HAP-1 (cell line): ENCODE measurements at regions not wholly inside any gene's neighbourhood (a gene's known extent, or its start where the extent isn't known, plus 50 kb on each side); places are given as distances from the start of the nearest gene placed in this dataset.
A peak's percentile ranks its signal among the peaks of the same experiment; 100 is the strongest.

Experiments
- DNase-seq, 2 experiments: peaks; one replicate each; pipeline ENCODE4 v3.0.0-alpha.2; 2016 to 2020; ENCODE audit warnings: low spot score in 2 of 2
- H3K27me3 ChIP-seq: fragments of 250-450 bp; sonication (Bioruptor Pico); 2 replicates; pipeline ENCODE4 v1.5.1; 2020; ENCODE audit warnings: low read depth, mild to moderate bottlenecking, moderate library complexity
- H3K36me3 ChIP-seq: fragments of 250-450 bp; sonication (Bioruptor Pico); replicated peaks from 2 replicates; pipeline ENCODE4 v1.5.1; 2020; ENCODE audit warnings: mild to moderate bottlenecking
- H3K4me1 ChIP-seq: fragments of 250-450 bp; sonication (Bioruptor Pico); 2 replicates; pipeline ENCODE4 v1.5.1; 2020; ENCODE audit warnings: mild to moderate bottlenecking
- H3K4me3 ChIP-seq: fragments of 250-450 bp; sonication (Bioruptor Pico); 2 replicates; pipeline ENCODE4 v1.5.1; 2020; ENCODE audit warnings: mild to moderate bottlenecking, moderate library complexity
- H3K9me3 ChIP-seq: fragments of 250-450 bp; sonication (Bioruptor Pico); 2 replicates; pipeline ENCODE4 v1.5.1; 2020; ENCODE audit warnings: mild to moderate bottlenecking, moderate library complexity
- in situ Hi-C: fragments of 300-500 bp; cut with MboI; formaldehyde crosslinking; loops from 3 replicates; pipeline ENCODE4 v1.14.3; 2020; ENCODE audit warnings: low sequenced_read_pairs, inconsistent platforms, mixed read lengths

GRCh38 chr1:69272684-69273083 is 295.0 kb upstream of the LRRC7 start:
- Histone ChIP-seq H3K27me3 (no peaks in the 10 kb centered on the region), H3K4me1 (peaks cover 18% of the 10 kb centered on the region), H3K9me3 (no peaks in the 10 kb centered on the region), H3K36me3 (no peaks in the 10 kb centered on the region), H3K4me3 (no peak overlapping the region)
- in situ Hi-C loops: no loop called here
- DNase-seq: no peak

DNA sequence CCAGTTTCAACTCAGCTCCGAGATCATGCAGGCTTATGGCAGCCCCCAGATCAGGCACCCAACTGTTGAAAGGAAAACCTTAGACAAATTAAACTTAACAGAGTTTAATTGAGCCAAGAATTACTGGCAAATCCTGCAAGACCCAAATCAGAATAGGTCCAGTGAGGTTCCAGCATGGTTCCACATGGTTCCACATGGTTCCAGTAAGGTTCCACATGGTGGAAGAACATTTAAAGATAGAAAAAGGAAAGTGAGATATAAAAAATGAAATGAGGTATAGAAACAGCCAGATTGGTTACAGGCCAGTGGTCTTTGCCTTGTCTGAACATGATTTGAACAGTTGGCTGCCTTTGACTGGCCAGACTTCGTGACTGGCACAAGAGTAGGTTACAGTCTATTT is 288.8 kb upstream of the LRRC7 start:
- DNase-seq: no peak
- H3K9me3 ChIP-seq: no peaks in the 10 kb centered on the region
- in situ Hi-C loops: no loop called here

DNA sequence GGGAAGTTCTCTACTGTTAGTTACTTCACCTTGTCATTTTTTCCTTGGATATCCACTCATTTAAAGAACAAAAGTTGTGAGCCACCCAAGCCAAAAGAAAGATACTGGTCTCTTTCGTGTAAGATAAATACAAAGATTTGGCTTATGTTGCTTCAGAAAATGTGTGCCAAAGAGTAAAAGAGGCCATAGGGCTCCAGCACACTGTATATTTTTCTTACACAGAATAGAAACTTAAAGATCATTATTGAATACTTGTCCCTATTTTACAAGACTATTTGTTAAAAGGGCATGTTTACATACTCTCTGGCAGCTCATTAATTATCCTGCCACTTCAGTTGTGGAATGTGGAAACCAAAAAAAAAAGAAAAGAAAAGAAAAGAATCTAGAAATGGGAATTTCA is 284.2 kb upstream of the LRRC7 start:
- peak in 1 of 2 experiments; percentile 56 for DNase-seq
- in situ Hi-C loops: no loop called here
- H3K9me3 ChIP-seq: no peaks in the 10 kb centered on the region
- H3K4me3 ChIP-seq: no peak overlapping the region
- peaks cover 15% of the 10 kb centered on the region for H3K4me1 ChIP-seq
- no peaks in the 10 kb centered on the region for H3K36me3 ChIP-seq
- no peaks in the 10 kb centered on the region for H3K27me3 ChIP-seq

More for the DNA sequence above, 288.8 kb upstream of the LRRC7 start:
- Histone ChIP-seq H3K27me3 (no peaks in the 10 kb centered on the region), H3K4me3 (no peak overlapping the region), H3K4me1 (peaks cover 17% of the 10 kb centered on the region), H3K36me3 (no peaks in the 10 kb centered on the region)

DNA sequence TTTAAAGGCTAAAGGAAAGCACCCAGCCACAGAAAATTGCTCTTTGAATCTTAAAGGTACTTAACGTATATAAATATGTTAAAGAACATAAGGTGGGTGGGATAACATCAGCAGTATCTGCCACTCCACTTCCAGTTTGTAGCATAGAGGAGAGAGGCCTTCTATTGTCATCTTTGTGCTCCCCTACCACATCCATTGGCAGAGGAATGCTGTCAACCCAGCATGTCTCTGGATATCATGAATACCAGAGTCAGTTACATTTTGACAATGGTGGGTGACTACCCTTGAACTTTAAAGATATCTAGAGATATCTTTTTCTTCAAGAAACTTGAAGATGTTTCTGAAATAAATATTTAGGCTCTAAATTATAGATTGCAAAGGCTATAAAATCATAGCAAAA is 283.2 kb upstream of the LRRC7 start:
- Histone ChIP-seq H3K27me3 (no peaks in the 10 kb centered on the region), H3K36me3 (no peaks in the 10 kb centered on the region), H3K4me3 (no peak overlapping the region), H3K9me3 (no peaks in the 10 kb centered on the region), H3K4me1 (peaks cover 15% of the 10 kb centered on the region)
- DNase-seq: no peak
- in situ Hi-C loops: no loop called here

- Histone ChIP-seq H3K4me1 (peaks cover 16% of the 10 kb centered on the region), H3K9me3 (no peaks in the 10 kb centered on the region), H3K36me3 (no peaks in the 10 kb centered on the region), H3K4me3 (no peak overlapping the region), H3K27me3 (no peaks in the 10 kb centered on the region)
- no peak for DNase-seq
- in situ Hi-C loops: no loop called here
These were observed 279.3 kb upstream of the LRRC7 start for GRCh38 chr1:69288416-69288815.

GRCh38 chr1:69290291-69290690 is 277.4 kb upstream of the LRRC7 start:
- Histone ChIP-seq H3K9me3 (no peaks in the 10 kb centered on the region), H3K4me3 (no peak overlapping the region), H3K27me3 (no peaks in the 10 kb centered on the region), H3K4me1 (peaks cover 5% of the 10 kb centered on the region), H3K36me3 (no peaks in the 10 kb centered on the region)
- in situ Hi-C loops: no loop called here
- no peak for DNase-seq

- Histone ChIP-seq H3K27me3 (no peaks in the 10 kb centered on the region), H3K9me3 (no peaks in the 10 kb centered on the region), H3K4me3 (no peak overlapping the region), H3K36me3 (no peaks in the 10 kb centered on the region), H3K4me1 (peaks cover 5% of the 10 kb centered on the region)
- no peak for DNase-seq
- in situ Hi-C loops: no loop called here
These were observed 276.2 kb upstream of the LRRC7 start for GRCh38 chr1:69291541-69291940.

- in situ Hi-C loops: no loop called here
These were observed 274.9 kb upstream of the LRRC7 start for GRCh38 chr1:69292833-69293232.

DNA sequence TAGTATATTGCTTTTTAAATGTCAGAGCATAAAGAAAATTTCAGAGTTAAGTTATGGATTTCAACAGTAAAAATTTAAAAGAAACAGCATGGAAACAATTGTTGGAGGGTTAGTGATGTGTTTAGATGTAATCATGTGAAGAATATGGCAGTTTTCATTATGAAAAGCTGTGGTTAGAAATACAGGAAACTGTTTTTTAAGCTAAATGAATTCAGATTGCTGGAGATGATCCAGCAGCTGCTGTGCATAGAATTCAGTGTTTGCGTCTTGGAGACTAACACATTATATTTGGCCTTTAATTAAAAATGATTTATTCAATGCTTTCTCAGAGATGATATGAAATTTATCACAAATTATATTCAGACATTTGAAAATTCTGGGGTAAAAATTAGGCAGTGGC is 273.6 kb upstream of the LRRC7 start:
- no peak overlapping the region for H3K4me3 ChIP-seq
- peaks cover 5% of the 10 kb centered on the region for H3K4me1 ChIP-seq
- no peak for DNase-seq
- no peaks in the 10 kb centered on the region for H3K27me3 ChIP-seq
- in situ Hi-C loops: no loop called here
- no peaks in the 10 kb centered on the region for H3K36me3 ChIP-seq
- no peaks in the 10 kb centered on the region for H3K9me3 ChIP-seq

More at GRCh38 chr1:69292833-69293232, 274.9 kb upstream of the LRRC7 start:
- no peak for DNase-seq
- H3K4me3 ChIP-seq: no peak overlapping the region
- no peaks in the 10 kb centered on the region for H3K27me3 ChIP-seq
- H3K36me3 ChIP-seq: no peaks in the 10 kb centered on the region
- peaks cover 5% of the 10 kb centered on the region for H3K4me1 ChIP-seq
- no peaks in the 10 kb centered on the region for H3K9me3 ChIP-seq

GRCh38 chr1:69295265-69295664 is 272.5 kb upstream of the LRRC7 start:
- H3K36me3 ChIP-seq: no peaks in the 10 kb centered on the region
- DNase-seq: no peak
- in situ Hi-C loops: no loop called here
- H3K9me3 ChIP-seq: no peaks in the 10 kb centered on the region
- no peak overlapping the region for H3K4me3 ChIP-seq
- H3K4me1 ChIP-seq: peaks cover 5% of the 10 kb centered on the region
- H3K27me3 ChIP-seq: no peaks in the 10 kb centered on the region

DNA sequence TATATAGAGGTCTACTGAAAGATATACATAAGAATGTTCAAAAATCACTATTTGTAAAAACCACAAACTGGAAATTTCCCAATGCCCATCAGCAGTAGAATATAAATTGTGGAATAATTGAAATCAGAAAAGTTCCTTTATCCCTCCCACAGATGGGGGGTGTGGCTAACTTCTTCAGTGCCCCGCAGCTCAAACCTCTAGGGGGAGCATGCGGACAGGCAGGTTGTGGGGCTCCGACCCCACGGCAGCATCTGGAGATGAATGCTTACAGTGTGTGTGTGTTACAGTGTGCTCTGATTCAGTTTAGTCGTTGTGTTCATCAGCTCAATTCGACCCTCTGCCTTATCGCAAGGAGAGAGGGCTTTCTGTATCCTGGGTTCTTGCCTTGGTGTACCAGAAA is 262.1 kb upstream of the LRRC7 start:
- in situ Hi-C loops: no loop called here
- H3K4me1 ChIP-seq: no peaks in the 10 kb centered on the region
- H3K27me3 ChIP-seq: no peaks in the 10 kb centered on the region
- H3K4me3 ChIP-seq: no peak overlapping the region
- peak in 1 of 2 experiments; percentile 49 for DNase-seq
- H3K9me3 ChIP-seq: no peaks in the 10 kb centered on the region
- H3K36me3 ChIP-seq: no peaks in the 10 kb centered on the region

GRCh38 chr1:69312055-69312732 is 255.5 kb upstream of the LRRC7 start:
- Histone ChIP-seq H3K27me3 (no peaks in the 10 kb centered on the region), H3K36me3 (no peaks in the 10 kb centered on the region), H3K4me1 (no peaks in the 10 kb centered on the region), H3K9me3 (peaks cover 4% of the 10 kb centered on the region; the same call in 1 of the 2 replicates), H3K4me3 (no peak overlapping the region)
- DNase-seq: no peak
- in situ Hi-C loops: no loop called here

DNA sequence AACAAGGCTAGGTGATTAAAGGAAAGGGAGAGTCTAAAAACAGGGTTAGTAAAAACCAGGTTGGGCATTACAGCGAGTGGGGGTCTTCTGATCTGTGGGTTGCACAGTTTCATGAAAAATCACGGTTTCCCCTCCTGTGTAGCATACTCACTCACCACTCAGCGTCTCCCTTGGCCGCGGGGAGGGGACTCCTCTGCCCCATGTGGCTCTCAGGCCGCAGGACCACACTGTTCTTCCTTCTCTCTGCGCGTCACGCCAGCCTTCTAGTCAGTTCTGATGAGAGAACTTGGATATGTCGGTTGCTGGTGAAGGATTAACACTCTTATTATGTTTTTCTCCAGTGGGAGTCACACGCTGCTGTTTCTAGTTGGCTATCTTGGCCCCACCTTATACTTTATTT is 254.6 kb upstream of the LRRC7 start:
- no peak for DNase-seq
- peaks cover 4% of the 10 kb centered on the region; the same call in 1 of the 2 replicates for H3K9me3 ChIP-seq
- no peaks in the 10 kb centered on the region for H3K36me3 ChIP-seq
- H3K4me3 ChIP-seq: no peak overlapping the region
- H3K4me1 ChIP-seq: no peaks in the 10 kb centered on the region
- in situ Hi-C loops: no loop called here
- no peaks in the 10 kb centered on the region for H3K27me3 ChIP-seq

- no peaks in the 10 kb centered on the region for H3K4me1 ChIP-seq
- in situ Hi-C loops: no loop called here
- no peaks in the 10 kb centered on the region for H3K27me3 ChIP-seq
- no peaks in the 10 kb centered on the region for H3K36me3 ChIP-seq
- no peak overlapping the region for H3K4me3 ChIP-seq
- DNase-seq: no peak
- H3K9me3 ChIP-seq: peaks cover 4% of the 10 kb centered on the region; the same call in 1 of the 2 replicates
These were observed 252.3 kb upstream of the LRRC7 start for GRCh38 chr1:69315416-69315815.

DNA sequence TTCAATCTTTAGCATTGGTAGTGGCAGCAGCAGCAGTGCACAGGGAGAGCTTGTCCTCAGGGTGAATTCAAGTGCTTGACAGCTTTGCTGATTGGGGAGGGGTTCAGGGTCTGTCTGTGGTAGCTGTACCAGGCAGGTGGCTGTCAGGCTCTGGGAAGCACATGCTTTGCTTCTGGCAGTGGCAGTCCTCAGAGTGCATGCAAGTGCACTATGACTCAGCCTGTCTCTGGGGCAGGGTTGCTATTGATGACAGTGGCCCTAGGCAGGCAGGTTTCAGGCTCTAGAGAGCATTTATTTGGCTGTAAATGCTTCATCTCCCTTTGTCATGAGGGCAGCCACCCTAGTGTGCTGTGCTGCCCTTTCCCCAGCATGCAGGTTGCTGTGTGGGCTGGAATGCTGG is 251.9 kb upstream of the LRRC7 start:
- Histone ChIP-seq H3K36me3 (no peaks in the 10 kb centered on the region), H3K9me3 (peaks cover 4% of the 10 kb centered on the region; the same call in 1 of the 2 replicates), H3K27me3 (no peaks in the 10 kb centered on the region), H3K4me1 (no peaks in the 10 kb centered on the region), H3K4me3 (no peak overlapping the region)
- no peak for DNase-seq
- in situ Hi-C loops: no loop called here
